Gastrocnemius medialis (tissue), 4 donors: ENCODE measurements at regions not wholly inside any gene's neighbourhood (a gene's known extent, or its start where the extent isn't known, plus 50 kb on each side); places are given as distances from the start of the nearest gene placed in this dataset.

Experiments
- CTCF ChIP-seq, 5 experiments: fragments of 450-650 bp in 3 of 5; fragments of 200-600 bp in 2 of 5; sonication (generic) in 2 of 5; IDR thresholded peaks in 4 of 5; conservative IDR thresholded peaks in 1 of 5; 1 replicate in 4 of 5; 2 replicates in 1 of 5; pipeline ENCODE4 v1.5.1; 2016 to 2019; ENCODE audit warnings: antibody characterized with exemption in 5 of 5, mild to moderate bottlenecking in 3 of 5, moderate library complexity in 3 of 5
- POLR2A ChIP-seq, 2 donors: fragments of 450-650 bp; IDR thresholded peaks; one replicate each; pipeline ENCODE4 v1.6.1; 2017; ENCODE audit warnings: antibody characterized with exemption in 2 of 2, mild to moderate bottlenecking in 2 of 2, moderate library complexity in 2 of 2

- no peak for TF ChIP-seq CTCF (IDR thresholded peaks at IDR 0.05 in 4 of 5, conservative IDR thresholded peaks at IDR 0.05 in 1 of 5)
- no peak for TF ChIP-seq POLR2A (IDR thresholded peaks at IDR 0.05)
Measured at GRCh38 chr13:42492372-42492920, 81.5 kb upstream of the TNFSF11 start.
